Common myeloid progenitor, CD34-positive (primary cell): ENCODE measurements at regions not wholly inside any gene's neighbourhood (a gene's known extent, or its start where the extent isn't known, plus 50 kb on each side); places are given as distances from the start of the nearest gene placed in this dataset.

ENCODE experiments used
- CTCF ChIA-PET: fragments of 350-600 bp; sonication (Branson Sonifier 250); formaldehyde crosslinking; loops from one replicate; lab custom pipeline; 2021; ENCODE audit warnings: antibody characterized with exemption; lab: Charles Lee
- POLR2A ChIA-PET: fragments of 350-600 bp; sonication (Branson Sonifier 250); formaldehyde crosslinking; loops from one replicate; lab custom pipeline; 2021; ENCODE audit warnings: antibody characterized with exemption; lab: Charles Lee
- DNase-seq, 3 donors: peaks; one replicate each; pipeline versions ENCODE4 v3.0.0 to v3.0.0-alpha.2; 2013
- H3K27ac ChIP-seq, 2 experiments: 1 replicate in 1 of 2; 2 replicates in 1 of 2; pipeline ENCODE4 v1.7.0; 2013; ENCODE audit warnings: inconsistent platforms in 2 of 2, low read length in 2 of 2, mild to moderate bottlenecking in 2 of 2, low read depth in 1 of 2, moderate library complexity in 1 of 2; ENCODE audit not compliant: severe bottlenecking in 2 of 2, insufficient read depth in 1 of 2, poor library complexity in 1 of 2
- H3K27me3 ChIP-seq, 5 experiments: replicated peaks in 2 of 5; 1 replicate in 3 of 5; 2 replicates in 2 of 5; pipeline versions ENCODE4 v1.6.1 to v1.7.0; 2013; ENCODE audit warnings: low read length in 4 of 5, mild to moderate bottlenecking in 2 of 5, moderate library complexity in 2 of 5, inconsistent platforms in 1 of 5; ENCODE audit not compliant: insufficient read depth in 5 of 5, control insufficient read depth in 4 of 5
- H3K36me3 ChIP-seq, 4 experiments: 1 replicate in 2 of 4; 2 replicates in 2 of 4; pipeline versions ENCODE4 v1.6.1 to v1.7.0; 2013; ENCODE audit warnings: low read length in 3 of 4, control low read depth in 1 of 4, mild to moderate bottlenecking in 1 of 4; ENCODE audit not compliant: control insufficient read depth in 4 of 4, insufficient read depth in 4 of 4
- H3K4me1 ChIP-seq, 4 experiments: 1 replicate in 3 of 4; 2 replicates in 1 of 4; pipeline versions ENCODE4 v1.6.1 to v1.7.1; 2013; ENCODE audit warnings: low read length in 3 of 4, mild to moderate bottlenecking in 3 of 4, control low read depth in 1 of 4, inconsistent platforms in 1 of 4, moderate library complexity in 1 of 4; ENCODE audit not compliant: control insufficient read depth in 4 of 4, insufficient read depth in 4 of 4; ENCODE audit errors: control extremely low read depth in 1 of 4
- H3K4me3 ChIP-seq, 7 experiments: 1 replicate in 4 of 7; 2 replicates in 3 of 7; pipeline versions ENCODE4 v1.5.1 to v1.7.0; 2013; ENCODE audit warnings: mild to moderate bottlenecking in 7 of 7, low read length in 6 of 7, moderate library complexity in 6 of 7, inconsistent platforms in 2 of 7, low read depth in 2 of 7, control low read depth in 1 of 7; ENCODE audit not compliant: insufficient read depth in 4 of 7, control insufficient read depth in 1 of 7; ENCODE audit errors: extremely low read depth in 1 of 7
- H3K9me3 ChIP-seq, 5 experiments: 1 replicate in 4 of 5; 2 replicates in 1 of 5; pipeline versions ENCODE4 v1.6.1 to v1.7.1; 2013; ENCODE audit warnings: low read length in 4 of 5, mild to moderate bottlenecking in 2 of 5, inconsistent platforms in 1 of 5, low read depth in 1 of 5, moderate library complexity in 1 of 5; ENCODE audit not compliant: control insufficient read depth in 4 of 5, insufficient read depth in 2 of 5; ENCODE audit errors: control extremely low read depth in 1 of 5
- WGBS: methylation state at CpG from one replicate; pipeline ENCODE4 v1.1.5; 2013; ENCODE audit not compliant: insufficient coverage; 5-methylcytosine and 5-hydroxymethylcytosine counted together

- no peaks in the 10 kb centered on the region for H3K4me1 ChIP-seq
- H3K4me3 ChIP-seq = no peak overlapping the region
- H3K27me3 ChIP-seq = no peaks in the 10 kb centered on the region
- POLR2A ChIA-PET = no interaction called here
- no peaks in the 10 kb centered on the region for H3K36me3 ChIP-seq
- CTCF ChIA-PET = no interaction called here
- H3K27ac ChIP-seq = no peak overlapping the region
- no peak for DNase-seq
- no peaks in the 10 kb centered on the region for H3K9me3 ChIP-seq
Observed at GRCh38 chr4:75235359-75235951, 278.7 kb downstream of the RCHY1 start.

DNA sequence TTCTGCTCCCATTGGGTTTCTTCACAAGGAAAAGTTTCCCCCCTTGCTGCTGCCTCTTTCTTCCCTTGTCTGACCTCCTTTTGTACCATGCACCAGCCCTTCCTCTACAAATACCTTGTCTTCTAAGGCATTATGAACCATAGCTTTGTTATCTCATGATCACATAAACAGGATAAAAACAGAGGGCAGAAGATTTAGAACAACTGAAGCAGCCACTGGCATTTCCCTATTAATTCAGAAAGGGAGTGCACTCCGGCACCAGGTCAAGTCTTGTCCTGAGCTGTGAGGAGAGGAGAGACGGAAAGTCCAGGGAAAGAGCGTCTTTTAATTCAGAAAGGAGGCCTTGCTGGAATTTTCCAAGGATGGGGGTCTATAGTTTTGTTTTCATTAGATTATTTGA, 281.7 kb downstream of the RCHY1 start:
- DNase-seq = no peak
- CTCF ChIA-PET = no interaction called here
- 67% methylated on average over 3 of the region's 3 CpGs for WGBS
- no peaks in the 10 kb centered on the region for H3K9me3 ChIP-seq
- no peak overlapping the region for H3K4me3 ChIP-seq
- H3K4me1 ChIP-seq = no peaks in the 10 kb centered on the region
- no peak overlapping the region for H3K27ac ChIP-seq
- no peaks in the 10 kb centered on the region for H3K36me3 ChIP-seq
- POLR2A ChIA-PET = no interaction called here
- no peaks in the 10 kb centered on the region for H3K27me3 ChIP-seq

DNA sequence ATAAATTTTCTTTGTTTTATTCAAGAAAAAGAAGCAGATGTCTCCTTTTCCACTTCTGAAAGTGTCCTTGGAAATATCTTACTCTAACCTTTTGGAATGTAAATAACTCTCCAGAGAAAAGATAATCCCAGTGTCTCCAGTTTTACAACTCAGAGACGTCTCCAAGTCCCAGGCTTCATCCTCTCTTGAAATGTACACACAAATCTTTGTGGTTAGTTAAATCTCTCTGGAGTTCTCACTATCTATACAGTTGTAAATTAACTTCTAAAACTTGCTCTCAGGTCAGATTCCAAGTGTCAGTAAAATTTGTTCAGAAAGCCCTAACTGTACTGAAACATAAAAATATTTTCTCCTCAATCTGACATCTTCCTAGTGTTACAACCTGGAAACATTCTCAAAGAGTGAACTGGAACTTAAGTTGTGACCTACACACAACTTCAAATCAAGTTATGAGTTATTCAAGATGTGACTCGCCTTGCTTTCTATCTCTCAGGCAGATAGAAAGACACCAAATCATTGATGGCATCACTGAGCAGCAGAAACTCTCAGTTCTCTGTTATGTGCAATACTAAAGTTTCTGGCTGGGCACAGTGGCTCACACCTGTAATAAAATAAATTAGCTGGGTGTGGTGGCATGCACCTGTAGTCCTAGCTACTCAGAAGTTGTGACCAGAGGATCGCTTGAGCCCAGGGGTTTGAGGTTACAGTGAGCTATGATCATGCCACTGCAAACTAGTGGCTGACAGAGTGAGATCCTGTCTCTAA, 284.2 kb downstream of the RCHY1 start:
- no peak overlapping the region for H3K4me3 ChIP-seq
- ChIA-PET CTCF (no interaction called here), POLR2A (interaction anchor here (0.6 kb wide), 1 partner anchor 11 kb away, joined by 3 read pairs; no protein-coding TSS in a partner anchor)
- 50% methylated on average over 1 of the region's 3 CpGs for WGBS
- no peak overlapping the region for H3K27ac ChIP-seq
- no peaks in the 10 kb centered on the region for H3K9me3 ChIP-seq
- no peak for DNase-seq
- H3K36me3 ChIP-seq = no peaks in the 10 kb centered on the region
- no peaks in the 10 kb centered on the region for H3K27me3 ChIP-seq
- no peaks in the 10 kb centered on the region for H3K4me1 ChIP-seq

GRCh38 chr4:75213480-75213879, 280.6 kb downstream of the PARM1 start:
- ChIA-PET POLR2A (no interaction called here), CTCF (interaction anchor here (0.8 kb wide), 1 partner anchor 16 kb away, joined by 3 read pairs; no protein-coding TSS in a partner anchor)
- Histone ChIP-seq H3K27ac (no peak overlapping the region), H3K4me3 (no peak overlapping the region), H3K9me3 (no peaks in the 10 kb centered on the region), H3K36me3 (no peaks in the 10 kb centered on the region), H3K27me3 (no peaks in the 10 kb centered on the region), H3K4me1 (no peaks in the 10 kb centered on the region)
- DNase-seq = no peak
- 80% methylated on average over 1 of the region's 2 CpGs for WGBS

DNA sequence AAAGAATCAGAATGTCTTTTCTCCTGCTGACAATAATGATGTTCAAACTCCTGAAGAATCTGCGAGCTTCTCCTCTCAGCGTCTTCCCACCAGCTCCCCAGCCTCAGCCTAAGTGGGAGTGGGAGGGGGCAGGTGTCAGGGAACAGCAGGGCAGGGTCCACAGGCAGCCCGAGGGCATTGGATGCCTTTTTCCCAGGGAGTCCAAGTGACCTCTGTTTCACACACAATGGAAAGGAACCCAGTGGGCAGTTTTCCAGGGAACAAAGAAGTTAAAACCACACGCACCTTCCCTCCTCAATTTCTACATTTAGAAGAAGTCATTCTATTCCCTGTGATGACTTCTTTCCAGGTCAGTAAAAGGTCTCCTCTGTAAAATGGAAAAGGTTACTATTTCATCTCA, 278.5 kb downstream of the PARM1 start:
- H3K9me3 ChIP-seq = no peaks in the 10 kb centered on the region
- no peak overlapping the region for H3K4me3 ChIP-seq
- ChIA-PET POLR2A (no interaction called here), CTCF (no interaction called here)
- no peaks in the 10 kb centered on the region for H3K36me3 ChIP-seq
- no peak overlapping the region for H3K27ac ChIP-seq
- WGBS = 81% methylated on average over 3 of the region's 4 CpGs
- no peak for DNase-seq
- H3K4me1 ChIP-seq = no peaks in the 10 kb centered on the region
- no peaks in the 10 kb centered on the region for H3K27me3 ChIP-seq

GRCh38 chr4:75207902-75208301, 275.0 kb downstream of the PARM1 start:
- H3K27me3 ChIP-seq = no peaks in the 10 kb centered on the region
- H3K9me3 ChIP-seq = no peaks in the 10 kb centered on the region
- no peaks in the 10 kb centered on the region for H3K4me1 ChIP-seq
- WGBS = 100% methylated on average over 1 of the region's 1 CpG
- no peaks in the 10 kb centered on the region for H3K36me3 ChIP-seq
- ChIA-PET POLR2A (no interaction called here), CTCF (no interaction called here)
- no peak overlapping the region for H3K27ac ChIP-seq
- no peak for DNase-seq
- no peak overlapping the region for H3K4me3 ChIP-seq

GRCh38 chr4:75195111-75195510, 262.2 kb downstream of the PARM1 start:
- H3K27me3 ChIP-seq = no peaks in the 10 kb centered on the region
- CTCF ChIA-PET = no interaction called here
- H3K4me1 ChIP-seq = no peaks in the 10 kb centered on the region
- POLR2A ChIA-PET = no interaction called here
- 71% methylated on average over 6 of the region's 7 CpGs for WGBS
- H3K36me3 ChIP-seq = no peaks in the 10 kb centered on the region
- no peak overlapping the region for H3K4me3 ChIP-seq
- H3K9me3 ChIP-seq = no peaks in the 10 kb centered on the region
- no peak overlapping the region for H3K27ac ChIP-seq
- no peak for DNase-seq
